GM13976 (cell line): ENCODE measurements at regions not wholly inside any gene's neighbourhood (a gene's known extent, or its start where the extent isn't known, plus 50 kb on each side); places are given as distances from the start of the nearest gene placed in this dataset.

Experiments
- DNase-seq: peaks from one replicate; pipeline ENCODE4 v3.0.0; 2012; ENCODE audit warnings: low spot score
- in situ Hi-C: fragments of 300-500 bp; cut with MboI; formaldehyde crosslinking; loops from one replicate; pipeline ENCODE4 v1.12.0; 2022; ENCODE audit warnings: low sequenced_read_pairs, mixed read lengths, inconsistent platforms; ENCODE audit not compliant: unreplicated experiment
- TF ChIP-seq, protein P1 (sequence below): IDR thresholded peaks from 2 replicates; pipeline ENCODE4 v1.5.1; 2012; ENCODE audit warnings: borderline replicate concordance, mild to moderate bottlenecking; ENCODE audit not compliant: insufficient read depth; ENCODE audit errors: extremely low read depth, missing control alignments, control extremely low read depth

DNA sequence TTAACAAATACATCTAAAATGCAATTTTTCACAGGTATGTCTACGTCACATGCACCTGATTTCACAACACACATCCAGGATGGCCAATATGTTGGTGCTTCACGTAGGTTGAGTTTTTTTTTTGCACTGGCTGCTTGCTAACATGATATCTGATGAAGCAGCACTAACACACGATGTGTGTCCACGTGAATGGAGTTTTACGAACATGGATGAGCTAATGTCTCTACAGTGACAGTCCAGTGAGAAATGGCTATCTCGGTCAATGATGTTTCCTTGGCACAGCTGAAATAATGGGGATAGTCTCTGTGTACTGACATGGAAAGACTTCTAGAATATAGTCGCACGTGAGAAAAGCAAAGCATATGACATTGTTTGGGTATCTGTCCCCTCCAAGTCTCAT, 563.9 kb upstream of the ADARB2 start:
- TF ChIP-seq, protein P1, sequence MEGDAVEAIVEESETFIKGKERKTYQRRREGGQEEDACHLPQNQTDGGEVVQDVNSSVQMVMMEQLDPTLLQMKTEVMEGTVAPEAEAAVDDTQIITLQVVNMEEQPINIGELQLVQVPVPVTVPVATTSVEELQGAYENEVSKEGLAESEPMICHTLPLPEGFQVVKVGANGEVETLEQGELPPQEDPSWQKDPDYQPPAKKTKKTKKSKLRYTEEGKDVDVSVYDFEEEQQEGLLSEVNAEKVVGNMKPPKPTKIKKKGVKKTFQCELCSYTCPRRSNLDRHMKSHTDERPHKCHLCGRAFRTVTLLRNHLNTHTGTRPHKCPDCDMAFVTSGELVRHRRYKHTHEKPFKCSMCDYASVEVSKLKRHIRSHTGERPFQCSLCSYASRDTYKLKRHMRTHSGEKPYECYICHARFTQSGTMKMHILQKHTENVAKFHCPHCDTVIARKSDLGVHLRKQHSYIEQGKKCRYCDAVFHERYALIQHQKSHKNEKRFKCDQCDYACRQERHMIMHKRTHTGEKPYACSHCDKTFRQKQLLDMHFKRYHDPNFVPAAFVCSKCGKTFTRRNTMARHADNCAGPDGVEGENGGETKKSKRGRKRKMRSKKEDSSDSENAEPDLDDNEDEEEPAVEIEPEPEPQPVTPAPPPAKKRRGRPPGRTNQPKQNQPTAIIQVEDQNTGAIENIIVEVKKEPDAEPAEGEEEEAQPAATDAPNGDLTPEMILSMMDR = no peak
- in situ Hi-C loops = no loop called here
- DNase-seq = no peak

DNA sequence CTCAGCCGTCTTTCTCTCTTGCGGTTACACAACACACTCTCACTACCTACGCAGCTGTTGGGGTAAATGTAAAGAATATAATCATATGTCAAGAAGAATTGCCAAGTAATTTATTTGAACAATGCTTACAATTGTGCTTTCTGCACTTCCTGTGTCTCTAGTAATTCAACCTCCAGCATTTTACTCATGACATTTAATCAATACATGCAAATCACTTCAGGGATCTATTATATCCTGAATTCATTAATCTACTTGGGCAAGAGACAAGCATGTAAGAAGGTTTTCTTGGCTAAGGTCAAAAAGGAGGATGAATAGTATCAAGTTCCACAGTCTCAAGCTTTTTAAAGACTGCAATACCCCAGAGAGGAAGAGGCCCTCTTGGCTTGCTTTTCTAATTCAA, 562.9 kb upstream of the ADARB2 start:
- in situ Hi-C loops = no loop called here
- TF ChIP-seq, protein P1 = no peak
- no peak for DNase-seq

DNA sequence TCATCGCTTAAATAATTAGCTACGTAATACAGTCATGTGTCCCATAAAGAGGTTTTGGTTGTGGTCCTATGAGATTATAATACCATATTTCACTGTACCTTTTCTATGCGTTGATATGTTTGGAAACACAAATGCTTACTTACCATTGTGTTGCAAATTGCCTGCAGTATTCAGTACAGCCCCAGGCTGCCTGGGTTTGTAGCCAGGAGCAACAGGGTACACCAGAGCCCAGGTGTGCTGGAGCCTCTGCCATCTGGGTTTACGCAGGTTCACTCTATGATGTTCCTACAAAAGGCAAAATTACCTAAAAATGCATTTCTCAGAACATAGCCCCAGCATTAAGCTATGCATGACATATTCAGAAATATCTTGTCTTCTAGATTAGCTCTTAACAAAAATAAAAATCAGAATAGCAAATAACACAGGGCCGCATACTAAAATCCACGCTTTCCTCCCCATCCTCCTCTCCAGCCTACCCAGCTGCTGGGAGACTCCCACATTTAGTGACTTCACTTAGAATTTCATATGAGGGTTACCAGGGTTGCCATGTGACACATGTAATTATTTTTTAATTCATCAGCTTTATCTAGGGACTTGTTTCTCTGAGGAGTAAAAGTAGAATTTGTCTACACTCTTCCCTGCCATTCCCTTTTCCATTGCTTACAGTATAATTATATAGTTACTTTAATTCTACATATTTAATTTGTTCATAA, 559.0 kb upstream of the ADARB2 start:
- DNase-seq = no peak
- in situ Hi-C loops = no loop called here
- TF ChIP-seq, protein P1 = no peak

DNA sequence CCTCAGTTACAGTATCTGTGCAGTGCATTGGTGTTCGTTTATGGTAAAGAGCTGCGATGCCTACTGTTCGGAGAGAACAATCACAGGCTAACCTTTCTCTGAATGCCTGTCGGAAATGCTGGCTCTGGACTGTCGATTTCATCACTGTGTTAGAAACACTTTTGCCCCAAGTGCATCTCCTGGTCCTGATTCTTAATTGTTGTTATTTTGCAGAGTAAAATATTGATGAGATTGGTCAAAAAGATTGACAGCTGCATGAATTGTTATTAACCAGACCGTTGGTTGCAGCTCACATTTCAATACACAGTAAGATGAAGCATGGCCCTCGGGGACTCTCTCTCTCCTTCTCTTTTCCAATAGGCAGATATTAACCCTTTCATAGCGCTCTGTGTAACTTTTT, 557.4 kb upstream of the ADARB2 start:
- TF ChIP-seq, protein P1 = no peak
- DNase-seq = no peak
- in situ Hi-C loops = no loop called here

DNA sequence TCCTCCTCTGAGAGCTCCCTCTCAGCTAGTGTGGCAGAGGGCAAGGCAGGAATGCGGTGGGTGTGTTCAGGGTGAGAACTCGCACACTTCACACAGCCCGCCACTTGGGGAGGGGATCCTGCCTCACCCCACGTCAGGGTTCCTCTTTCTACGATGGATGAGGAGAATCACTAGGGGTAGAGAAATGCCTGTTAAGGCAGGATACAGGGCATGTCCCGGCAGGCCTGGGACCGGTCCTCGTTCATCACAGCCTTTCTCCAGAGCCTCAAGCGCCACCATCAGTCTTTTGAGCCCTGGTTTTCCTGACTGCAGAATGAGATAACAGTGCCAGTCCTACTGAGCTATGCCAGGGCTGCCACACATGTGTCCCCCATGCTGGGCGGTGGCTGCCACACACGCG, 546.7 kb upstream of the ADARB2 start:
- DNase-seq = no peak
- in situ Hi-C loops = no loop called here

DNA sequence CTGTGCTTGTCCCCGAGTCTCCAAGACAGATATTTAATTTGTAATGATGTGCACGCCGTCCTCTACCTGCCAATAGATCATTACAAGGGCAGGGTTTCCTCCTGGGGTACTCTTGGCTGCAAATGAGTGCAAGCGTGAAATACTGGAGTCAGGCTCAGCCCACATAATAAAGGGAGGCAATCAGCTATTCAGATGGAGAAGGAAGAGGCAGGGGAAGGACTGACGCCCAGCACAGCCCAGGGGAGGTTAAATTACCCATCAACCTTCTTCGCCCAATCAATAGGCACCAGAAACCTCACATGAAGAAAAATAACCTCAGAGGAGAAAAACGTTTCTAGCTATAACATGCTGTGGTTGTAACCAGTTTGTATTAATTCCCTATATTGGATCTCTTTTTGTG, 544.9 kb upstream of the ADARB2 start:
- in situ Hi-C loops = no loop called here
- TF ChIP-seq, protein P1 = no peak
- no peak for DNase-seq

More for the DNA sequence above, 546.7 kb upstream of the ADARB2 start:
- TF ChIP-seq, protein P1 = no peak

DNA sequence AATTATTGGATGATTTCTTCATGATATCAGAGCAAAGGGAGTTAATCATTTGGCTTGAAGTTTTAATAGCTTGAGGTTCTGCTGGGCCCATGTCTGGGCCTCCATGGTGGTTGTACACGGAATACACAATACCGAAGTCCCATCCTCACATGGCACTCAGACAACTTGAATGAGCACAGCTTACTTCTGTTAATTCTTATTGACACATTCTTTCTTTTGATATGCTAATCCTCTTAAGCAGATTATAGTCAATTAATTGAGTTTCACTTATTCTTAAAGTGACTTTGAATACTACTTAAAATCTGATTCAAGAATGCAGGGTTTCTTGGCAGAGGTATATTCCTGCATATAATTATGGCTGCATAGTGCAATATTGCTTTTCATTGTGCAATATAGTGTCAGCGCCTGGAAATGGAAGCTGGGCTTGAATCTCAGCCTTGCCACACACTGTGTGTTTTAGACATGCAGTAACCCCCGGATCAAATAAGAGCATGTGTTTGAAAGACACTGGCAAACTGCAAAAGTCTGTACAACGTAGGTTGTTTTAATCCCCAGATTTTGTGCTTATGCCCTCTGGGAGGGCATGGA, 543.5 kb upstream of the ADARB2 start:
- TF ChIP-seq, protein P1 = no peak
- no peak for DNase-seq
- in situ Hi-C loops = no loop called here
